ENCODE measurements at regions not wholly inside any gene's neighbourhood (a gene's known extent, or its start where the extent isn't known, plus 50 kb on each side); places are given as distances from the start of the nearest gene placed in this dataset.

GRCh38 chr9:12163723-12164458, 529.3 kb upstream of the TYRP1 start:
- no peak for DNase-seq

DNA sequence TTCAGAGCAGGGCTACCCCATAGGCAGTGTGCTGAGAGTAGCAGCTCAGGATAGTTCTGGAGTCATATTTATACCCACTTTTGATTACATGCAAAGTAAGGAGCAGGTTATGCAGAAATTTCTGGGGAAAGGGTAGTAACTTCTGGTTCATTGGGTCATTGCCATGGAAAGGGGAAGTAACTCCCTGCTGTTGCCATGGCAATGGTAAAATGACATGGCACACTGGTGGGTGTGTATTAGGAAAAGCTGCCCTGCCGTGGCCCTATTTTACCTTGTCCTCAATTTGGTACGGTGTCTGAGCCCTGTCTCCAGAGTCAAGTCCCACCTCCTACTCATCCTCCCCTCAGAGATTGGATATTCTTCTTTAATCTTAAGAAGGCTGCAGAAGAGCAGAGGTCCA, 526.7 kb upstream of the TYRP1 start:
- no peak for DNase-seq

DNA sequence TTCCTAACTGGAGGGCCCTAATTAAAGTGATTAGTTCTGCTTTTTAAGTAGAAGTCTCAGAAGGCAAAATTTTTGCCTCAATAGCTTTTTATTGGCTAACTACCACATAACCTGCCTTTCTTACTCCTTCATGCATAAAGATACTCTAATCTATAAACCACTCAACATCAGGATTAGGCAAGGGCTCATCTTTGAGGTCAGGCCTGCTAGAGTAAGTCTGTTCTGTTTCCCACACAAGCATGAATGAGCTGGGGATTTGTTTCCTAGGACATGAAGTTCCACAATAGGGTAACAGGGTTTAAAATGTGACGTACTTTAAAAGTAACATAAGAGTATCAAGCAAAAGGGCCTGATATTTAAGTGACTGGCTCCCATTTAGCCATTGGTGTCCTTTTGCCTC, 522.7 kb upstream of the TYRP1 start:
- no peak for DNase-seq

- no peak for DNase-seq
Measured at GRCh38 chr9:12178634-12179033, 514.6 kb upstream of the TYRP1 start.

DNA sequence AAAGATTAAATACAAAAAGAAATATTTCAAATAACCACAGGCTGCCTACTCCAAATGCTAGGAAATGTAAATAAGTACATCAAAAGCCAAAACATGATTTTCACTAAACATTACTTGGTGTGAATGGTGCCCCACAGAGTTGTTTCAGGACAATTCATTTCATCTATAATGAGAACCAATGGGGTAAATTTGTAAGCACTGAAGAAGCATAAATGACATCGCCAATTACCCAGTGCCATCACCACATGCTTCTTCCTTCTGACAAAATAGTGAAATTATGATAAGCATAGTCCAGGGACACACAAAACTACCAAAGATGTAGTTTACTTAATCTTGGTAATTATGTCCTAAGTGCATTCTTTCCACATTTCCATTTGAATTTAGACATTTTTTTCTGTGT, 510.4 kb upstream of the TYRP1 start:
- DNase-seq = no peak

GRCh38 chr9:12183321-12183720, 509.9 kb upstream of the TYRP1 start:
- DNase-seq = no peak

GRCh38 chr9:12185856-12186255, 507.3 kb upstream of the TYRP1 start:
- no peak for DNase-seq

DNA sequence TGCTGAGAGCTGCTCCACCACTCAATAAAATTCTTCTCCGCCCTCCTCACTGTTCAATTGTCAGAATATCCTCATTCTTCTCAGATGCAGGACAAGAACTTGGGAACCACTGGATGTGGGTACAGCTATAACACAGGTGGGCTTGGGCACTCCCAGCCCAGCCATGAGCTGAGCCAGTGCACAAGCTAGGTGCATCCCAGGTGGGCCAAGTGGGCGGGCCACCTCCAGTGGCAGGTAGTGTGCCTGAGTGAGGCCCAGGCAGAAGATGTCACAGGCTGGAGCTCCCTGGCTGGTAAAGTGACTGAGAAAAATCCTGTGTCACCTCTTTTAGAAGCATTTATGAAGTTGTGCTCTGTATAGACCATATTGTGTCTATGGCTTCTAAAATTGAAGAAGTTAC, 501.6 kb upstream of the TYRP1 start:
- DNase-seq = no peak

GRCh38 chr9:12194731-12195130, 498.5 kb upstream of the TYRP1 start:
- peak; percentile 34 to 76 for DNase-seq

GRCh38 chr9:12195456-12195855, 497.7 kb upstream of the TYRP1 start:
- no peak for DNase-seq

DNA sequence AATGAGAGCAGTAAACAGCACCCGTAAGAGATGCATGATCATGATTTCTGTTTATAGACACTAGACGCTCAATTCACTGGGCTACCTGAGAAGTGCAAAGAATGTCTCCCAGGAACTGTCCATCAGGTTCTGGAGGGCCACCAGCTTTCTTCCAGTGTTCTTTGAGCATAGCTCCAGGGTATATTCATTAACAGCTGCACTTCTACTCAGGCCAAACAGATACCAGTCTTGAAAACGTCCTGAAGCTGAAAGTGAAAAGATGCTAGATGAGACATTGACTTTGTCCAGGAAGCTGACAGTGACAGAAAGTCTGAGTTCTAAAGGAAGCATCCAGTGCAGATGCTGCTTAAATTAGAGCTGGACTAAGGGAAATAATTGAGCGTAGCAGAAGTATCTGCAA, 488.7 kb upstream of the TYRP1 start:
- no peak for DNase-seq

DNA sequence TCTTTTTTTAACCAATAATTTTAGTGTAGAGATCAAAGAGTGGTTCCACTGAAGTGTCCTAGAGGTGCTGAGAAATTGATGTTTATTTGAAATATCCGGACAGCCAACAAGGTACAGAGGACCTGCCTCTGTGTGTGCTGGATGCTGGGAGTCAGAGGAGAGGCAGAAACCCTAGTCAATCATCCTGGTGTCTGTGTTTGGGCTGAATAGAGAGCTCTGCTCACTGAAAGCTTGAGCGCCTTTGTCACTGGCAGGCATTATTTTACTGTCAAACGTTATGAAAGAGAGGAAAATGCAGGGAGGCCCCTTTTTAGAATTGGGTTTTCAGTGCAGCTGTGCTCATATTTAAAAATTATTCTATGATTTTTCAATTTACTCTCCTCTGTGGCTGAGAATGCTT, 480.3 kb upstream of the TYRP1 start:
- no peak for DNase-seq

DNA sequence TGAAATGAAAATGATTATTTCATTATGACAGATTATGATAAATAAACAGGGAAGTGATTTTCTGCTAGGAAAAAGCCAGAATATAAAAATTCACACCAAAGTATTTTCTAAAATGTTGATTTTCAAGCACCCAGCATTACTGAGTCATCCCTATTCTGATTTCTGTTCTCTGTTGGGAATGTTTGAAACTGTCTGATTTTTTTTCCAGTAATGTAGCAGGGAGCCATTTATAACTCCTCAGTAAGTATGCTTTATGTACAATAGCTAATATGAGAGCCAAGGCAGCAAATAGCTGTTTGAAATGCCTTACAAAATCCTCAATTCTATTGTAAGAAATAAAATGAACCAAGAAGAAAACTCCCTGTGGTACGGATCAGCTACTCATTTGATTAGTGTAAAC, 471.7 kb upstream of the TYRP1 start:
- no peak for DNase-seq

GRCh38 chr9:12224449-12224848, 468.7 kb upstream of the TYRP1 start:
- no peak for DNase-seq

GRCh38 chr9:12230708-12231107, 462.5 kb upstream of the TYRP1 start:
- DNase-seq = no peak

DNA sequence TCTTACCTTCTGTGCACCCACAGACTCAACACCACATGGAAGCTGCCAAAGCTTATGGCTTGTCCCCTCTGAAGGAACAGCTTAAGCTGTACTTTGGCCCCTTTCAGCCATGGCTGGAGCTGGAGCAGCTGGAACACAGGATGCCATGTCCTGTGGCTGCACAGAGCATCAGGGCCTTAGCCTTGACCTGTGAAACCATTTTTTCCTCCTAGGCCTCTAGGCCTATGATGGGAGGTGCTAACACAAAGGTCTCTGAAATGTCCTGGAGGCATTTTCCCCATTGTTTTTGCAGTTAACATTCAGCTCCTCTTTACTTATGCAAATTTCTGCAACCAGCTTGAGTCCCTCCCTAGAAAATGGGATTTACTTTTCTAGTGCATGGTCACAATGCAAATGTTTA, 461.4 kb upstream of the TYRP1 start:
- DNase-seq = no peak

DNA sequence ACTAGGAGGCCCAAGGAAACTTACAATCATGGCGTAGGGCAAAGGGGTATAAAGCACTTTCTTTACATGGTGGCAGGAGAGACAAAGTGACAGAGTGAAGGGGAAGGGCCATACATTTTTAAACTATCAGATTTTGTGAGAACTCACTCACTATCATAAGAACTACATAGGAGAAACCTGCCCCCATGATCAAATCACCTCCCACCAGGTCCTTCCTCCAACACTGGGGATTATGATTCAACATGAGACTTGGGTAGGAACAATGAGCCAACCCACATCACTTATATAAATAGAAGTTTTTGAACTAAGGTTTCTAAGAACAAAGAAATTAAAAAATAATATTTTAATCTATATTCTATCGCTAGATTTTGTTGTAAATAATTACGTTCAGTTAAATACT, 460.3 kb upstream of the TYRP1 start:
- DNase-seq = no peak

DNA sequence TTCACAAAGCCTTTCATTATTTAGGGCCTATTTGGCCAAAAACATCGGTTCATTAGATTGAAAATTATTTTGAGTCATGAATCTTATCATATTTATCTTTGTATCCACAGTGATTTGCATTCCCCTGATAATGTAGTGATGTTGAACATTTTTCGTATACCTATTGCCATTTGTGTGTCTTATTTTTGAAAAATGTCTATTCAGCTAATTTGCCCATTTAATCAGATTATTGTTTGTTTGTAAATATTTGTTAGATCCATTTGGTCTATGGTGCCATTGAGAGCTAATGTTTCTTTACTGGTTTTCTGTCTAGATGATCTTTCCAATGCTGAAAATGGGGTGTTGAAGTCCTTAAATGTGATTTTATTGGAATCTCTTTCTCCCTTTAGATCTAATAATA, 439.2 kb upstream of the TYRP1 start:
- no peak for DNase-seq

DNA sequence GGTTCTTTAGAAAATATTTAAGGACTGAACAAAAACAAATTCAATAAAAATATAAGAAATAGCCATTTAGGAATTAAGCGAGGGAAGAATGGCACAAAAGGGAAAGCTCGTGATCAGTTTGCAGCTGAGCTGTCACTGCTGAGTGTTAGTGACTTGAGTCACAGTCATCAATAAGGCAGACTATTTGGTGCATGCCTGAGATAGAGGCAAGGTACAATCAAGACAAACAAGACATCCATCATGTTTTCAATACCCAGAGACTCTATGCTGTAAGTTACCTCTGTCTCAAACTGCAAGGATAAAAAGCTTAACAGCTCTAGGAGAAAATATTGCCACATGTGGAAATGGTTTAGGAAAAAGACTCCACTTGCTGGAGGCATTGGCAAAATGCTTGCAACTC, 426.4 kb upstream of the TYRP1 start:
- DNase-seq = no peak

DNA sequence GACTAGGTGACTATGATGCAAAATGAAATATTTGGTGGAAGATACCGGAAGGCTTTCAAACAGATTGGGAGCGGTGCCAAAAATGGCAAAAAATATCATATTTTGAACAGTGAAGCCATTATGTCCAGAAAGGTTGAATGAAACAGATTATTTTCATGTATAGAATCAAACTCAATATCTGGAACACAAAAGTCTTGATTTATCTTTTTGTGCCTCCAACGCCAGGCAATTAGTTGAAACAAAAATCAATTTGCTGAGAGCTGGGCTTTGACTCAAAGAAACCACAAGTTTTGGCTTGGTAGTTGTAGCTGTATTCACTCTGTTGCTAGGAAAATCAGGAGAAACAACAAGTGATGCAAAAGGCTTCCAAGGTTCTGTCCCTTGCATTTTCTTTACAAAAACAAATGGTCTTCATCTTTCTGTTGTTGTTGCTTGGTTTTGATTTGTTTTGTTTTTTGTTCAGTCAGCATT, 421.7 kb upstream of the TYRP1 start:
- no peak for DNase-seq

- no peak for DNase-seq
Measured at GRCh38 chr9:12272471-12273120, 420.6 kb upstream of the TYRP1 start.

DNA sequence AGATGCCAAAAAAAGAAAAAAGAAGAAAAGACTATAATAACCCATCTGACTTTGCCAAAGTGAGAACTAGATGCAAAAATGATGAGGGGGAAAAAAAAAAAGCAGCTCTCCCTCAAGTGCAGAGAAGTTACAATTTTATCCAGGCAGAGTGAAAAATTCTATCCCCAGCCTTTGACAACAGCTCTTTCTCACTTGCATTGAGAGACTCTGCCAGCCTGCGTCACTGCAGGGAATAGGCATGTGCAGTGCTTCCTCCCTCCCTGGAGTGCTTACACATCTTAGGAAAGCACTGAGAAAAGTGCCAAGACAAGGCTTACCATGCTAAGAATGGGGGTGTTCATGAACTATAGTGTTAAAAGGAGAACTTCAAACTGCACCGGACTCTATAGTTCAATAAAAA, 418.6 kb upstream of the TYRP1 start:
- no peak for DNase-seq

- DNase-seq = no peak
Measured at GRCh38 chr9:12276505-12276904, 416.7 kb upstream of the TYRP1 start.

DNA sequence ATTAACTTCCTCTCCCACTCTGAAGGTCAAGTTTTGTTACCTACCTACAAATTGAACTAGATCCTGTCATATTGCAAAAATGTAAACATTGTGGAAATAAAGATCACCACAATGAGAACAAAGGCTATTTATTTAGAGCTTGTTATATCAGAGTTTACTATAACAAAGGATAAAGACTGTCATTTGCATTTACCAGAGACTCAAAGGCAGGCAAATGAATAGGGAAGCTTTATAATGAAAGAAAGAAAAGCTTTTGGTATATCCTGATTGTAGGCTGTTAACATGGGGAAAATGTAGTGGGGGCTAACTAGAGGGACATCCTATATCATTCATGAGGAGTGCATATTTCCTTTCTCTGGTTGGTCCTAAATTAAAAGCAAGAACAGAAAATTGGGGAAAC, 403.5 kb upstream of the TYRP1 start:
- no peak for DNase-seq

Measured in NCI-H524 (cell line).